Fibroblast of pulmonary artery (primary cell): ENCODE measurements at regions not wholly inside any gene's neighbourhood (a gene's known extent, or its start where the extent isn't known, plus 50 kb on each side); places are given as distances from the start of the nearest gene placed in this dataset.

ENCODE experiments used
- DNase-seq: peaks from one replicate; pipeline ENCODE4 v3.0.0-alpha.2; 2010; ENCODE audit warnings: low read depth
- H3K4me3 ChIP-seq: replicated peaks from 2 replicates; pipeline ENCODE4 v1.5.1; 2011; ENCODE audit warnings: low read depth, mild to moderate bottlenecking, control low read depth, low read length, moderate library complexity
- TF ChIP-seq, protein P1 (sequence below): IDR thresholded peaks from 2 replicates; pipeline ENCODE4 v1.5.1; 2011; ENCODE audit warnings: mild to moderate bottlenecking, control low read depth, low read length, inconsistent platforms; ENCODE audit errors: missing control alignments

GRCh38 chr5:174342696-174343095 is 297.2 kb downstream of the NSG2 start:
- TF ChIP-seq, protein P1, sequence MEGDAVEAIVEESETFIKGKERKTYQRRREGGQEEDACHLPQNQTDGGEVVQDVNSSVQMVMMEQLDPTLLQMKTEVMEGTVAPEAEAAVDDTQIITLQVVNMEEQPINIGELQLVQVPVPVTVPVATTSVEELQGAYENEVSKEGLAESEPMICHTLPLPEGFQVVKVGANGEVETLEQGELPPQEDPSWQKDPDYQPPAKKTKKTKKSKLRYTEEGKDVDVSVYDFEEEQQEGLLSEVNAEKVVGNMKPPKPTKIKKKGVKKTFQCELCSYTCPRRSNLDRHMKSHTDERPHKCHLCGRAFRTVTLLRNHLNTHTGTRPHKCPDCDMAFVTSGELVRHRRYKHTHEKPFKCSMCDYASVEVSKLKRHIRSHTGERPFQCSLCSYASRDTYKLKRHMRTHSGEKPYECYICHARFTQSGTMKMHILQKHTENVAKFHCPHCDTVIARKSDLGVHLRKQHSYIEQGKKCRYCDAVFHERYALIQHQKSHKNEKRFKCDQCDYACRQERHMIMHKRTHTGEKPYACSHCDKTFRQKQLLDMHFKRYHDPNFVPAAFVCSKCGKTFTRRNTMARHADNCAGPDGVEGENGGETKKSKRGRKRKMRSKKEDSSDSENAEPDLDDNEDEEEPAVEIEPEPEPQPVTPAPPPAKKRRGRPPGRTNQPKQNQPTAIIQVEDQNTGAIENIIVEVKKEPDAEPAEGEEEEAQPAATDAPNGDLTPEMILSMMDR = no peak
- no peak for DNase-seq
- H3K4me3 ChIP-seq = no peak overlapping the region

DNA sequence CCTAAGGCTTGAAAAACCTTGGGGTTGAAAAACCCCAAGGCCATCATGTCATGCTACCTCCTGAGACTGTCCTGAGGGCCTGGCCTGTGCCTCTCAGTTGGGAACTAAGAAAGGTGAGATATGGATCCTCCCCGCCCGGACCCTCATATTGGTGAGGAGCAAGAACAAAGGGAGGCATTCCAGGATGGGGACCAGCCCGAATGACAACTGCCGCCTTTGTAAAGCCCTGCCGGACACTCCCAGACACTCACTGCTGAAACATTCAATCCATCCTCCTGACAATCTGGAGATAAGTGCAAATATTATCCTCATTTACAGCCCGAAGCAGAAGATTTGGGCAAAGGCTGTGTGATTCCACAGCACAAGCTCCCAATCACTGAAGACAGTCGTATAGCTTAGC is 298.3 kb downstream of the NSG2 start:
- no peak overlapping the region for H3K4me3 ChIP-seq
- TF ChIP-seq, protein P1 = no peak
- DNase-seq = no peak

DNA sequence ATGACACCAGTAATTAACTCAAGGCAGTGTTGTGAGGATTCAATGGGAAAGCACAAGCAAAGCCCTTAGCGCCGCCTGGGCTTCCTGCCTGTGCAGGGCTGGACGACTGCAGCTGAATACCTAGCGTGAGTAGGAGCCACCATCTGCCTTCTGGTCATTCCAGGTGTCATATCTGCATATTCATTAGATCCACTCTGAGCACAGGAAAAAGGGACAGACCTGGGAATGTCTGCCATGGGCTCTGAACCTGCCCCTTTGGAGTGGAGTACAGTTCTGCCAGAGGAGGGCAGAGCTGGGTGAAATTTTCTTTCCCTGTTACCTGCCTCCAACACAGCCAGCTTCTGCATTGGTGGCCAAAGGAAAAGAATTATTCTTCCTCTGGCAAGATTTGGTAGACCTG is 298.8 kb downstream of the NSG2 start:
- TF ChIP-seq, protein P1 = no peak
- no peak for DNase-seq
- no peak overlapping the region for H3K4me3 ChIP-seq

GRCh38 chr5:174347183-174347582 is 301.7 kb downstream of the NSG2 start:
- DNase-seq = no peak
- TF ChIP-seq, protein P1 = no peak
- H3K4me3 ChIP-seq = no peak overlapping the region

DNA sequence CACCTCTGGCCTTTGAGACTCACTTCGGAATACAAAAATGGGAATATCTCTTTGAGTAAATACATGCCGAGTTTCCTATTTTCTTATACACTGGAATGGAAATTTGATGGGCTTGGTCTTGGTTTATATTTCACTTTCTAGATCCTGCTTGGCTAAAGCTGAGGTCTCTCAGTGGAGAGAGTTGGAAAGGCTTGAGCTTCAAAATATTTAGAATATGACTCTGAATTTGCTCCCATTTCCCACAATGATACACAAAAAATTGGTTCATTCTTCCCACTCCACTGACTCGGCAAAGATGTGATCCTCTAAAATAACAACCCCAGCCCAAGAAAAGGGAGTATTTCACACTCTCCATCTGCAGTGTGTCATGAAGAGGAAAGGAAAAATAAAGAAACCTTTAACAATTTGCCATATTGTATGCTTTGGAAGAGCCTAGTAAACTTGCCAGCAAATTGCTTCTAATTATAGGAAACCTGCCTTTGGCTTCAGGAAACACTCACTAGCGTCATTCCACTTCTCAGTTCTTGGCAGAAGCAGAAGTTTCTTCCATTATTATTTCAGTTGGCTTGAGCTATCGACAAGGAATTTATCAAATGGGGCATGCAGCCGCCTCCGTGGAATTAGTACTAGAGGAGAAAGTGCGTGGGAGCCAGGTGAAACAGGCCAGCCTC is 302.9 kb downstream of the NSG2 start:
- peak; percentile 74 for DNase-seq
- TF ChIP-seq, protein P1 = no peak

DNA sequence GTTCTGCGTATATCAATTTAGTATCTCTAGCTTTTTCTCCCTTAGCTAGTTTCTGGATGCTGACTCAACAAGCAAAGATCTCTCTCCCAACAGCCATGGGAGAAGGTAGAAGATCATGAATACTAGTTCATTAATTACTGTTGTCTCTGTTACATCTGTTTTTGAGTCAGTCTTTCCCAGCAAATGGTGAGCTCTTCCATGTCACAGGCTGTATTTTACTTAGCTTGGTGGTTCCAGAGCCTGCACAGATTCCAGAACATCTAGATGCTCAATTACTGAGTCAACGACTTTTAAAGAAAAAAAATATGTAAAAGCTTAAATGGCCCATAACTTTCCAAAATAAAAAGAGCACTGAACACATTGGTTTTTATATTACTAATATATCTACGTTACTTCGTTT is 307.2 kb downstream of the NSG2 start:
- TF ChIP-seq, protein P1 = no peak
- no peak overlapping the region for H3K4me3 ChIP-seq
- no peak for DNase-seq

More for the DNA sequence above, 302.9 kb downstream of the NSG2 start:
- no peak overlapping the region for H3K4me3 ChIP-seq

DNA sequence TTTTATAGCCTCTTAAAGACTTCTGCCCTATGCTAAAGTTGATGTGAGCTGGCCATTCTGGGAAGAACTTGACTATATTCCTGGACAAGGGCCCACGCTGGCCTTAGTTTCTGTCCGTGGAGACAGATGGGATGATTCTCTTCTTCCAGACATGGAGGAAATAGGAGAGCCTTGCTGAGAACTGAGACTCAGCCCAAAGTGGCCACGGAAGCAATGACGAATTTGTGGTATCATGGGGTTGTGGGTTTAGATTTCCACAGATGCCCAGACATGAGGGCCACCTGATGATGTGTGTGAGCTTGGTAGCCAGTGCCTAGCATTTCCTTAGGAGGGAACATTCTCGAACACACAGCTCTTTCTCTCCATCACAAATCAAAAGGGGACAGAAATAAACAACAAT is 309.1 kb downstream of the NSG2 start:
- TF ChIP-seq, protein P1 = no peak
- H3K4me3 ChIP-seq = no peak overlapping the region
- DNase-seq = peak; percentile 31
